ENCODE measurements at regions not wholly inside any gene's neighbourhood (a gene's known extent, or its start where the extent isn't known, plus 50 kb on each side); places are given as distances from the start of the nearest gene placed in this dataset.

- ATAC-seq (ENCODE audit: low read depth) (no peak), DNase-seq (no peak)
These were observed 177.1 kb upstream of the ARHGEF26 start for GRCh38 chr3:153944084-153944483.

GRCh38 chr3:153951276-153951675 lies 169.9 kb upstream of the ARHGEF26 start:
- no peak for DNase-seq
- H3K9me3 Mint-ChIP-seq = peaks cover 4% of the 10 kb centered on the region
- ChIA-PET POLR2A (no interaction called here), CTCF (no interaction called here)
- H3K27me3 Mint-ChIP-seq = no peaks in the 10 kb centered on the region
- H3K4me3 Mint-ChIP-seq = no peak overlapping the region
- H3K4me1 Mint-ChIP-seq = no peaks in the 10 kb centered on the region
- intact Hi-C loops (cut with micrococcal nuclease) = no loop called here
- no peak for ATAC-seq (ENCODE audit: low read depth)
- no peaks in the 10 kb centered on the region for H3K36me3 Mint-ChIP-seq (ENCODE audit: low read depth)
- H3K27ac Mint-ChIP-seq = no peak overlapping the region
- TF ChIP-seq CTCF (IDR thresholded peaks at IDR 0.05) = no peak

More at GRCh38 chr3:153944084-153944483, 177.1 kb upstream of the ARHGEF26 start:
- intact Hi-C loops (cut with micrococcal nuclease) = no loop called here
- CTCF ChIA-PET = no interaction called here
- Mint-ChIP-seq H3K4me3 (no peak overlapping the region), H3K4me1 (no peaks in the 10 kb centered on the region), H3K27me3 (no peaks in the 10 kb centered on the region), H3K9me3 (peaks cover 4% of the 10 kb centered on the region), H3K36me3 (ENCODE audit: low read depth) (no peaks in the 10 kb centered on the region), H3K27ac (no peak overlapping the region)
- POLR2A ChIA-PET = no interaction called here
- TF ChIP-seq CTCF (IDR thresholded peaks at IDR 0.05) = no peak

GRCh38 chr3:153952091-153952490 lies 169.1 kb upstream of the ARHGEF26 start:
- Mint-ChIP-seq H3K36me3 (ENCODE audit: low read depth) (no peaks in the 10 kb centered on the region), H3K9me3 (no peaks in the 10 kb centered on the region), H3K4me3 (no peak overlapping the region), H3K27me3 (no peaks in the 10 kb centered on the region), H3K27ac (no peak overlapping the region), H3K4me1 (no peaks in the 10 kb centered on the region)
- ATAC-seq (ENCODE audit: low read depth) = no peak
- DNase-seq = no peak
- ChIA-PET CTCF (no interaction called here), POLR2A (no interaction called here)
- intact Hi-C loops (cut with micrococcal nuclease) = no loop called here
- TF ChIP-seq CTCF (IDR thresholded peaks at IDR 0.05) = no peak

GRCh38 chr3:153956613-153957012 lies 164.6 kb upstream of the ARHGEF26 start:
- no peaks in the 10 kb centered on the region for H3K9me3 Mint-ChIP-seq
- H3K27ac Mint-ChIP-seq = no peak overlapping the region
- ChIA-PET POLR2A (no interaction called here), CTCF (no interaction called here)
- no peaks in the 10 kb centered on the region for H3K36me3 Mint-ChIP-seq (ENCODE audit: low read depth)
- intact Hi-C loops (cut with micrococcal nuclease) = no loop called here
- H3K4me3 Mint-ChIP-seq = no peak overlapping the region
- DNase-seq (no peak), ATAC-seq (ENCODE audit: low read depth) (no peak)
- no peaks in the 10 kb centered on the region for H3K4me1 Mint-ChIP-seq
- TF ChIP-seq CTCF (IDR thresholded peaks at IDR 0.05) = no peak
- H3K27me3 Mint-ChIP-seq = no peaks in the 10 kb centered on the region

- intact Hi-C loops (cut with micrococcal nuclease) = no loop called here
- Mint-ChIP-seq H3K9me3 (no peaks in the 10 kb centered on the region), H3K4me3 (no peak overlapping the region), H3K4me1 (no peaks in the 10 kb centered on the region), H3K27ac (no peak overlapping the region), H3K27me3 (no peaks in the 10 kb centered on the region), H3K36me3 (ENCODE audit: low read depth) (no peaks in the 10 kb centered on the region)
- no peak for TF ChIP-seq CTCF (IDR thresholded peaks at IDR 0.05)
- no peak for ATAC-seq (ENCODE audit: low read depth)
- no peak for DNase-seq
- CTCF ChIA-PET = no interaction called here
- POLR2A ChIA-PET = no interaction called here
These were observed 163.8 kb upstream of the ARHGEF26 start for GRCh38 chr3:153957421-153957820.
